NCI-H345 treated with DMSO at 0.1 percent for 48 hours (cell line): ENCODE measurements at regions not wholly inside any gene's neighbourhood (a gene's known extent, or its start where the extent isn't known, plus 50 kb on each side); places are given as distances from the start of the nearest gene placed in this dataset.
"Not testable (repeated sequence)": the region's sequence is repeated elsewhere in the genome, so short reads cannot be mapped to it uniquely, and the experiment has no call there.

Source experiments
- DNase-seq: peaks from one replicate; lab custom pipeline; 2025; ENCODE audit not compliant: unreplicated experiment; lab: John Stamatoyannopoulos, UW

GRCh38 chr7:46945328-46945727 lies 636.6 kb downstream of the TNS3 start:
- DNase-seq, result no peak

DNA sequence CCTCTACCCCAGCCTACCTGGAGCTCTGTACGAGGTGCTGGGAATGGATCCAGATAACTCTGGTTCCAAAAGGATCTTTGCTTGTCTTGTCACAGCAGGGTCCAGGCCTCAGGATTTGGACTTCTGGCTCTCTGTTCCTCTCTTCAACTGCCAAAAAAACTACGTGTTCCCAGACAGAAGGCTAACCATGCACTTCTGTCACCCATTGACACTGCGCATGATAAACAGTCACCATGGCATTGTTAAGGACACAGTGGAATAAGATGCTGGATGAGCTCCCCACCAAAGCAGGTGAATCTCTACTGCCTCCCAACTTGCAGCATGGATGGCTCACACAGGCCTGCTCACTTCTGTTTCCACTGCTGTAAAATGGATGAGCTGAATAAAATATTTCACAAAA lies 637.9 kb downstream of the TNS3 start:
- no peak for DNase-seq

- no peak for DNase-seq
Observed at GRCh38 chr7:46942574-46942973, 639.3 kb downstream of the TNS3 start.

- DNase-seq, result no peak
Observed at GRCh38 chr7:46940178-46940577, 641.7 kb downstream of the TNS3 start.

- DNase-seq, result no peak
Observed at GRCh38 chr7:46939558-46939957, 642.4 kb downstream of the TNS3 start.

DNA sequence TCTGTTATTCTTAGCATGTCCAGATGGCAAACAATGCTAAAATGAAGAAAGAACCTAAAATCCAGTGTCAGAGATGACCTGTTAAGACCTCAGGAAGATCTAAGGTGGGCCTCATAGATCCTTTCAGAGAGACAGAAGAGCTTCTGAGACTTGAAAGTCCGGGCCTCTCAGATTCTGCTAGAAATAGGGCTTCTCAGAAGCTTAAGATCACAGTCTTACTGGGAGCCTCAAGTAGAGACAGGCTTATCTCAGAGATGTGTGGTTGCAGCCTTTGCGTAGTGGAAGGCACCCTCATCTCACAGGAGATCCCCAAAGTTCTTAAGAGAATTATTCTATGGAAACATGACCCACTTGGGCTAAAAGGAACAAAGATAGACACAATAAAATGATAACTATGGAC lies 642.8 kb downstream of the TNS3 start:
- no peak for DNase-seq

DNA sequence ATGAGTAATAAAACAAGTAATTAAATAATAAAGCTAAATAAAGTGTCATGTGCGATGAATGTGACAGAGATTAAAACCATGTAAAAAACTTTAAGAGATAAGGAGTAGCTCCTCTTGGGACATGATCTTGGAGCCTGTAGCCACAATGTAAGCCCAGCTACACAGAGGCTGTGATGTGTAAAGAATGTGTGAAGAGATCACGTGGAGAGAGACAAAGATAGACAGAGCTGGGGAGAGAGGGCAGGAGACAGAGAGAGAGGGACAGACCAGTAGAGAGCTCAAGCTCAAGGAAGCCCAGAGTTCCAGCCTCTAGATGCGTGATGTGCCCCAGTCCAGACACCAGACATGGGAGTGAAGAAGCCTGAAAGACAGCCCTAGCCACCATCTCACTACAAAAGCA lies 644.1 kb downstream of the TNS3 start:
- DNase-seq, result no peak

DNA sequence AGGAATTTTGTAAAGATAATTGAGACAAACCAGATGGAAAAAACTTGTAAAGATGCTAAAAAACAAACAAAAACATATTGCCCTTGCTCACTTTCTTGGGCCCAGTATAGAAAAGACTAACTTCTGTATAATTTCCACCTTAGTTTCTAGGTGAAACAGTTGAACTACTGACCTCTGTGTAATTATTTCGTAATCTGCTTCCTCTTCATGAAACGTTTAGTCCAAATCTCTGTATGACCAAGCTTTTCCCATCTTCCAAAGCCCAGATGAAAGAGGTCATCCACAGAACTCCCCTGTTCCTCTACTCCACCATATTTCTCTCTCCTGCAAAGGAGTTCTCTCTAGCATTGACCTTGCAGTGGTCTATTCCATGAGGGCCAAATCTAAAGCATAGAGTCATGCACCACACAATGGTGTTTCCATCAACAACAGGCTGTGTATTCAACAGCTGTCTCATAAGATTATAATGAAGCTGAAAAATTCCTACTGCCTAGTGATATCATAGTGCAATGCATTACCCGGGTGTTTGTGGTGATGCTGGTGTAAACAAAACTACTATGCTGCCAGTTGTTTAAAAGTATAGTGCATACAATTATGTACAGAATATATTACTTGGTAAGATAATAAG lies 647.6 kb downstream of the TNS3 start:
- DNase-seq, result no peak

GRCh38 chr7:46933596-46933995 lies 648.3 kb downstream of the TNS3 start:
- DNase-seq, result no peak

DNA sequence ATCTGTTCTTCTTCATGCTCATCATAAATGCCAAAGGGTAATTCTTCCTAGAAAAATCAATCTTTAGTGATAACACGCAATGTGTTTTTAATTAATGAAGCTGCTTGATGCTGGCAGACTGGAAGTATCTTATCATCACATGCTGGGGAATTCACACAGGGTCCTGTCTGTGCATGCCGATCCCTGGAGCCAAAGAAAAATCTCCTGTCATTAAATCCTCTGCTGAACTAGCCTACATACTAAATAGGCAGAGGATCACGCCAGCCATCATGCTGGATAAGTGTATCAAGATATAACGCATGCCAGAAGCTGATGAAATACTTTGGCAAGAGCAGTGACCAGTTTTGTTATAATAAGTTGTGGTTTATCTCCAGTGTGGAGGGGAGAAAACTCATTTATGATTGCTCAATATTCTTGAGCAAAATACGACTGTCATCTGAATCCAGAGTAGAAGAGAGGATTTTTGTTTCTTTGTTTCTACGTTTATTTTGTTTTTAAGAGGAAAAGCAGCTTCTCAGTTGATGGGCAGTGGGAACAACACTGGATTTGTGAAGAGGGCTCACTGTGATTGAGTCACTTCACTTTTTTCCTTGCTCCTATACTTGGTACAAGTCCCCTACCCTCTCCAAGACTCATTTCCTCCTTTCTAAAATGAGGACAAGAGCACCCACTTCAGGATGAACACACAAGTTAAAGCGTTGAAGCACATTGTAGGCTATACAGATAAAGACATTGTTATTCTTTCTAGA lies 649.1 kb downstream of the TNS3 start:
- no peak for DNase-seq

- no peak for DNase-seq
Observed at GRCh38 chr7:46932306-46932675, 649.6 kb downstream of the TNS3 start.

DNA sequence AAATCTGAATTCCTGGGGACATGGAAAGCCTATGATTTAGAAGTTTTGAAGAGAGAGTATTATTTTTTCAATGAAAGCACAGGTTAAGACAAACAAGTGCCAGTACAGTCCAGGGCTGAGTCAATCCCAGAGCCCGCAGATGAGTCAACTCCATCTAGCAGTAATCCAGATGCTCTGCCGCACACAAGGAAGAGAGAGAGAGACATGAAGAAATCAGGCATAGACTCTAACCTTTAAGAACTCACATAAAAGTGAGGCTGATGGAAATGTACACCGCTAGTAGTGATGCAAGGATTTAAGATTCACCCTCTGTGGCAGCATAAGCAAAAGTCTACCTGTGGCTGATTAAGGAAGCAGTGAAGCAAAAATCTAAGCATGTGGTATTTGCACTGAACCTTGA lies 651.5 kb downstream of the TNS3 start:
- DNase-seq, result no peak

DNA sequence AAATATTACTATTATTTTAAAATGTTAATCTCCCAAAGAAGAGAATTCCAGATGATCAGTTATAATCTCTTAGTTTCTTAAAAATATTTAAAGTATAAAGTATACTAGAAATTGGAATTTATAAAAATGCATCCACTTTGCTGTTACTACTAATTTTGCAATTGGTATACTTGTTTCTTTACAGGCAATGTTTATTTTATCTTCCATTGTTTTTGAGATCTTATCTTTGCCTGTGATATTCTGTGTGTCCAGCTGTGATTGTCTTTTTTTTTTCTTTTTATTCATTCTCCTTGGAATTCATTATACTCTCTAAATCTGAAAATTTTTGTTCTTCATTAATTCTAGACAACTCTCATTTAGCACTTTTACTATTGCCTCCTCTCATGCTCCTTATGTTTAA lies 652.6 kb downstream of the TNS3 start:
- DNase-seq, result no peak

GRCh38 chr7:46928719-46929118 lies 653.2 kb downstream of the TNS3 start:
- no peak for DNase-seq

DNA sequence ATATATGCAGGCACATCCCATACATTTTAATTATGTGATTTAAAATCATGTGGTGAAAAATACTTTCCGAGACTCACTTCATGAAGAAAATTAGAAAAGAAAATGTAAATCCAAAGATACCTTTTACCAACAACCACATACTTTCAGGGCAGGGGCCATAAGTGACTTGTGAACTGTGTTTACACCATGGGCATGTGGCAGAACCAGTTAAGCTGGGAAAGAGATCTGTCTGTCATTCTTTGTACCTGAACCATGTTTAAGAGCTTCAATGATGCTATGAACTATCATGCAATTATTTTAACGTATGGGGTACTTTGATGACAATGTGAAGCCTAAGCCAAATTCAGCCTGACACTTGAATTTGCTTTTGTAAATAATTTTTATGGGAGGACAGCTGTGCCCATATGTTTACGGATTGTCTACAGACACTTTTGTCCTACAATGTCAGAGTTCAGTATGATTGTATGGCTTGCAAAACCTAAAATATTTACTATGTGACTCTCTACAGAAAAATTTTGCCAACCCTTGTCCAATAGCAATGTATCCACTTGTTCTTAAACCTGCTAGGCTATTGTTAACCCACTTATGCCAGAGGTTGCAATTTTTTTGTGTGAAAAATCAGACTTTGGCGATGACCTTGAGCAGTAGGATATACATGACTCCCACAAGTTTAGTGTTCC lies 654.6 kb downstream of the TNS3 start:
- DNase-seq, result no peak

GRCh38 chr7:46916581-46916980 lies 665.3 kb downstream of the TNS3 start:
- DNase-seq, result no peak

DNA sequence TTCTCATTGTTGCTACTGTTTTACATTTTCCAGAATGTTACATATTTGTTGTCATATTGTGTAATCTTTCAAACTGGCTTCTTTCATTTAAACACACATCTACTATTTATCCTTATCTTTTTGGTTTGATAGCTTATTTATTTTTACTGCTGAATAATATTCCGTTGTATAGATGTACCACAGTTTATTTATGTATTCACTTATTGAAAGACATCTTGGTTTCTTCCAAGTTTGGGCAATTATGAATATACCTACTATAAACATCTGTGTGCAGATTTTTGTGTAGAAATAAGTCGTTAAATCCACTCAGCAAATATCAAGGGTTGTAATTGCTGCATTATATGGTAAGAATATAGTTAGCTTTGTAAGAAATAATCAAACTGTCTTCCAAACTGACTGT lies 669.2 kb downstream of the TNS3 start:
- no peak for DNase-seq

GRCh38 chr7:46909601-46910051 lies 672.3 kb downstream of the TNS3 start:
- DNase-seq, result no peak

DNA sequence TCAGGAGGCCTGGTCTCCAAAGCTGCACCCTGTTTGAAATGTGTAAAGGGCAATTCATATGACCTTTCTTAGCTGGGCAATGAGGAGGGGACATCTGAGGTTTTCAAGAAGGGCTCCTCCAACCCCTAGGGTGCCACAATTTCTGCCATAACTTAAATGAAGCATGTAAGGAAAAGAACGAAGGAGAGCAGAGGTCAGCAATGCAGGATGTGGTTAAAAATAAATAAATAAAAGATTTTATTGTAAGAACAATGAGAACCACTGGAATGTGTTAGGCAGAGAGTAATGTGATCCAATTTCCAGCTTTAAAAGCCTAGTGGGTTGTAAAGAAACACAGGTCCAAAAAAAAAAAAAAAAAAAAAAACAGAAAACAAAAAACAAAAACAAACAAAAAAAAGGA lies 673.1 kb downstream of the TNS3 start:
- no peak for DNase-seq

GRCh38 chr7:46904523-46904922 lies 677.4 kb downstream of the TNS3 start:
- not testable (repeated sequence) for DNase-seq

DNA sequence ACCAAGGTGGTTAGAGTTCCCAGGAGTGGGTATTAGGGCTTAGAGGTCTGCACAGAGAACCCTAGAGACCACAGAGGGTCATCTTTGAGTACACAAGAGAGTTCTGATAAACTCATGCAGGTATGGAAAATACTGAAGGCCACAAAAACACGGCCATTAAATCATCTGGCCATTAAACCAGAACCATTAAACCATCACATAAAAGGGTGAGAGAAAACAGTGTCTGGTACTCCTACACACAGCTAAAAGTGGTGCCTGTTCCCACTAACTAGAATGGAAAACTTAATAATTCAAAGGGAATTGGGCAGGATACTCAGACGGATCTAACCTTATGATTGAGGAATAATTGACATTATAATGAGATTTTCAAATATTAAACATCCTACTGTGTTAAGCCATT lies 679.4 kb downstream of the TNS3 start:
- no peak for DNase-seq
